ENCODE measurements at regions not wholly inside any gene's neighbourhood (a gene's known extent, or its start where the extent isn't known, plus 50 kb on each side); places are given as distances from the start of the nearest gene placed in this dataset.

DNA sequence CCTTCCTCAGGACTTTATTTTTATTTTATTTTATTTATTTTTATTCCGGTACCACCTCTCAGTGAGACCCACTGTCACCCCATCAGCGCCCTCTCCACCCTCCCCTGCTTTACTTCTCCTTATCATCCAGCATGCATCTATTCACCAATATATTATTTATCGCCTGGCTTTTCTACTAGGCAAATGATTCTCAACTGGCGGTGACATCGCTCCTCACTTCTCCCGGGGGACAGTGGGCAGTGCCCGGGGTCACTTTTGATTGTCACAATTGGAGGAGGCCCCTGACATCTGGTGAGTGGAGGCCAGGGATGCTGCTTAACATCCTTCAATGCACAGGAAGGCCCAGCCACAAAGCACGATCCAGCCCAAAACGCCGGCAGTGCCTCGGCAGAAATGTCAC, 138.7 kb downstream of the ETS2 start:
- TF ChIP-seq CTCF (conservative IDR thresholded peaks at IDR 0.05; ENCODE audit: low read depth, low read length) (no peak), EZH2 (IDR thresholded peaks at IDR 0.05; ENCODE audit: low read length, unreplicated experiment) (no peak), EZH2phosphoT487 (IDR thresholded peaks at IDR 0.05; ENCODE audit: borderline replicate concordance, low read length) (no peak)
